HEK293 (cell line): ENCODE measurements at regions not wholly inside any gene's neighbourhood (a gene's known extent, or its start where the extent isn't known, plus 50 kb on each side); places are given as distances from the start of the nearest gene placed in this dataset.

Source experiments
- CTCF ChIA-PET: fragments of 350-600 bp; formaldehyde crosslinking; extraction: SDS; loops from one replicate; lab custom pipeline; 2021; ENCODE audit warnings: antibody characterized with exemption; lab: Yijun Ruan, JAX
- POLR2A ChIA-PET: fragments of 300-600 bp; formaldehyde crosslinking; extraction: SDS; loops from one replicate; lab custom pipeline; 2020; ENCODE audit warnings: antibody characterized with exemption, inconsistent platforms; lab: Yijun Ruan, JAX
- H3K27ac ChIP-seq: fragments of 200-500 bp; sonication (Bioruptor generic); 2 replicates; pipeline ENCODE4 v1.5.1; 2014; ENCODE audit warnings: low read depth, low read length, control low read depth, inconsistent platforms; ENCODE audit errors: extremely low read depth
- H3K36me3 ChIP-seq, 2 experiments: fragments of 200-500 bp in 1 of 2; sonication (Bioruptor generic) in 1 of 2; 1 replicate in 1 of 2; 2 replicates in 1 of 2; pipeline ENCODE4 v1.5.1; 2014 to 2017; ENCODE audit warnings: inconsistent platforms in 2 of 2, low read length in 2 of 2; ENCODE audit not compliant: control insufficient read depth in 2 of 2, insufficient read depth in 1 of 2
- H3K4me1 ChIP-seq: fragments of 200-500 bp; sonication (Bioruptor generic); 2 replicates; pipeline ENCODE4 v1.5.1; 2014; ENCODE audit warnings: mild to moderate bottlenecking, low read length, inconsistent platforms; ENCODE audit not compliant: control insufficient read depth, insufficient read depth
- H3K4me3 ChIP-seq: 2 replicates; pipeline ENCODE4 v1.5.1; 2011; ENCODE audit warnings: low read depth, mild to moderate bottlenecking, control low read depth, low read length, moderate library complexity
- H3K9me3 ChIP-seq: fragments of 200-500 bp; sonication (Bioruptor generic); 2 replicates; pipeline ENCODE4 v1.5.1; 2014; ENCODE audit warnings: low read depth, low read length, inconsistent platforms; ENCODE audit not compliant: control insufficient read depth, insufficient read depth
- GLIS1 ChIP-seq: fragments of 450-650 bp; formaldehyde crosslinking; IDR thresholded peaks from 2 replicates; pipeline ENCODE4 v1.5.1; 2016; ENCODE audit warnings: missing biosample characterization, missing genetic modification characterization
- HOXA7 ChIP-seq: sonication (generic); formaldehyde crosslinking; IDR thresholded peaks from 2 replicates; pipeline ENCODE4 v1.8.1; 2022; ENCODE audit warnings: missing genetic modification reagents, borderline replicate concordance
- HOXD13 ChIP-seq: sonication (generic); formaldehyde crosslinking; IDR thresholded peaks from 2 replicates; pipeline ENCODE4 v1.8.0; 2022; ENCODE audit warnings: missing genetic modification reagents, borderline replicate concordance
- WT1 ChIP-seq: fragments of 450-650 bp; formaldehyde crosslinking; IDR thresholded peaks from 2 replicates; pipeline ENCODE4 v1.5.1; 2016; ENCODE audit warnings: missing biosample characterization, missing genetic modification characterization
- ZBTB49 ChIP-seq: fragments of 450-650 bp; formaldehyde crosslinking; IDR thresholded peaks from 2 replicates; pipeline ENCODE4 v1.5.1; 2016; ENCODE audit warnings: missing biosample characterization, missing genetic modification characterization, low read depth
- ZFP69B ChIP-seq: fragments of 450-650 bp; formaldehyde crosslinking; IDR thresholded peaks from 2 replicates; pipeline ENCODE4 v1.5.1; 2016; ENCODE audit warnings: missing biosample characterization, missing genetic modification characterization
- ZNF16 ChIP-seq: fragments of 450-650 bp; formaldehyde crosslinking; IDR thresholded peaks from 2 replicates; pipeline ENCODE4 v1.5.1; 2016; ENCODE audit warnings: low read depth, missing biosample characterization, missing genetic modification characterization
- ZNF426 ChIP-seq: fragments of 450-650 bp; formaldehyde crosslinking; IDR thresholded peaks from 2 replicates; pipeline ENCODE4 v1.5.1; 2017; ENCODE audit warnings: missing biosample characterization, missing genetic modification characterization, mild to moderate bottlenecking, inconsistent platforms, moderate library complexity
- ZNF571 ChIP-seq: fragments of 450-650 bp; formaldehyde crosslinking; IDR thresholded peaks from 2 replicates; pipeline ENCODE4 v1.5.0; 2017; ENCODE audit warnings: missing biosample characterization, missing genetic modification characterization
- ZNF626 ChIP-seq: fragments of 450-650 bp; sonication (Bioruptor Pico); formaldehyde crosslinking; IDR thresholded peaks from 2 replicates; pipeline ENCODE4 v1.5.1; 2018; ENCODE audit warnings: missing biosample characterization, missing genetic modification characterization, inconsistent platforms
- ZNF654 ChIP-seq: fragments of 450-650 bp; formaldehyde crosslinking; IDR thresholded peaks from 2 replicates; pipeline ENCODE4 v1.5.1; 2016; ENCODE audit warnings: low read depth, missing biosample characterization, missing genetic modification characterization
- ZSCAN23 ChIP-seq: fragments of 450-650 bp; formaldehyde crosslinking; IDR thresholded peaks from 2 replicates; pipeline ENCODE4 v1.5.1; 2016; ENCODE audit warnings: missing biosample characterization, missing genetic modification characterization
- TF ChIP-seq, protein P1 (sequence below): fragments of 450-650 bp; formaldehyde crosslinking; conservative IDR thresholded peaks from 2 replicates; pipeline ENCODE4 v1.5.1; 2016; ENCODE audit warnings: low read depth, missing biosample characterization, missing genetic modification characterization
- TF ChIP-seq, protein P2 (sequence below): fragments of 450-650 bp; formaldehyde crosslinking; conservative IDR thresholded peaks from 2 replicates; pipeline ENCODE4 v1.5.1; 2016; ENCODE audit warnings: low read depth, missing biosample characterization, missing genetic modification characterization

- TF ChIP-seq ZNF571 (tag by site-specific recombination), result no peak
- no peak for TF ChIP-seq HOXA7
Observed at GRCh38 chr4:83708500-83709175, 172.7 kb downstream of the GPAT3 start (continued).

DNA sequence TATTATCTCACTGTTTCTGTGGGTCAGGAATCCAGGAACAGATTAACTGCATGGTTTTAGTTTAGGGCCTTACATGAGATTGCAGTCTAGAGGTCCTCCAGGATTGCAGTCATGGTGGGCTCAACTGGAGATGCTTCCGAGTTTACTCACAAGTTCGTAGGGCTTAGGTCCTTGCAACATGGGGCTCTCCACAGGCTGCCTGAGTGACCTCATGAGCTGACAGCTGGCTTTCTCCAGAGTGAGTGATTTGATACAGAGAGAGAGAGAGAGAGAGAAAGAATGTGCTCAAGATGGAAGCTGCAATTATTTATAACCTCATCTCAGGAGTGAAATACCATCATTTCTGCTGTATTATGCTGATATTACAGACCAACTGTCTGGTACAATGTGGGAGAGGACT lies 168.9 kb downstream of the GPAT3 start:
- CTCF ChIA-PET, result interaction anchor here (0.6 kb wide), 1 partner anchor 66 kb away, joined by 3 read pairs; no protein-coding TSS in a partner anchor
- no peaks in the 10 kb centered on the region for H3K4me1 ChIP-seq
- H3K27ac ChIP-seq, result no peak overlapping the region
- no peaks in the 10 kb centered on the region for H3K36me3 ChIP-seq
- no peak for TF ChIP-seq ZNF426 (tag by site-specific recombination)
- TF ChIP-seq ZNF16 (tag by site-specific recombination), result no peak
- TF ChIP-seq, protein P1, sequence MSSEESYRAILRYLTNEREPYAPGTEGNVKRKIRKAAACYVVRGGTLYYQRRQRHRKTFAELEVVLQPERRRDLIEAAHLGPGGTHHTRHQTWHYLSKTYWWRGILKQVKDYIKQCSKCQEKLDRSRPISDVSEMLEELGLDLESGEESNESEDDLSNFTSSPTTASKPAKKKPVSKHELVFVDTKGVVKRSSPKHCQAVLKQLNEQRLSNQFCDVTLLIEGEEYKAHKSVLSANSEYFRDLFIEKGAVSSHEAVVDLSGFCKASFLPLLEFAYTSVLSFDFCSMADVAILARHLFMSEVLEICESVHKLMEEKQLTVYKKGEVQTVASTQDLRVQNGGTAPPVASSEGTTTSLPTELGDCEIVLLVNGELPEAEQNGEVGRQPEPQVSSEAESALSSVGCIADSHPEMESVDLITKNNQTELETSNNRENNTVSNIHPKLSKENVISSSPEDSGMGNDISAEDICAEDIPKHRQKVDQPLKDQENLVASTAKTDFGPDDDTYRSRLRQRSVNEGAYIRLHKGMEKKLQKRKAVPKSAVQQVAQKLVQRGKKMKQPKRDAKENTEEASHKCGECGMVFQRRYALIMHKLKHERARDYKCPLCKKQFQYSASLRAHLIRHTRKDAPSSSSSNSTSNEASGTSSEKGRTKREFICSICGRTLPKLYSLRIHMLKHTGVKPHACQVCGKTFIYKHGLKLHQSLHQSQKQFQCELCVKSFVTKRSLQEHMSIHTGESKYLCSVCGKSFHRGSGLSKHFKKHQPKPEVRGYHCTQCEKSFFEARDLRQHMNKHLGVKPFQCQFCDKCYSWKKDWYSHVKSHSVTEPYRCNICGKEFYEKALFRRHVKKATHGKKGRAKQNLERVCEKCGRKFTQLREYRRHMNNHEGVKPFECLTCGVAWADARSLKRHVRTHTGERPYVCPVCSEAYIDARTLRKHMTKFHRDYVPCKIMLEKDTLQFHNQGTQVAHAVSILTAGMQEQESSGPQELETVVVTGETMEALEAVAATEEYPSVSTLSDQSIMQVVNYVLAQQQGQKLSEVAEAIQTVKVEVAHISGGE (tag by site-specific recombination), result no peak
- TF ChIP-seq ZBTB49 (tag by site-specific recombination), result no peak
- TF ChIP-seq, protein P2, sequence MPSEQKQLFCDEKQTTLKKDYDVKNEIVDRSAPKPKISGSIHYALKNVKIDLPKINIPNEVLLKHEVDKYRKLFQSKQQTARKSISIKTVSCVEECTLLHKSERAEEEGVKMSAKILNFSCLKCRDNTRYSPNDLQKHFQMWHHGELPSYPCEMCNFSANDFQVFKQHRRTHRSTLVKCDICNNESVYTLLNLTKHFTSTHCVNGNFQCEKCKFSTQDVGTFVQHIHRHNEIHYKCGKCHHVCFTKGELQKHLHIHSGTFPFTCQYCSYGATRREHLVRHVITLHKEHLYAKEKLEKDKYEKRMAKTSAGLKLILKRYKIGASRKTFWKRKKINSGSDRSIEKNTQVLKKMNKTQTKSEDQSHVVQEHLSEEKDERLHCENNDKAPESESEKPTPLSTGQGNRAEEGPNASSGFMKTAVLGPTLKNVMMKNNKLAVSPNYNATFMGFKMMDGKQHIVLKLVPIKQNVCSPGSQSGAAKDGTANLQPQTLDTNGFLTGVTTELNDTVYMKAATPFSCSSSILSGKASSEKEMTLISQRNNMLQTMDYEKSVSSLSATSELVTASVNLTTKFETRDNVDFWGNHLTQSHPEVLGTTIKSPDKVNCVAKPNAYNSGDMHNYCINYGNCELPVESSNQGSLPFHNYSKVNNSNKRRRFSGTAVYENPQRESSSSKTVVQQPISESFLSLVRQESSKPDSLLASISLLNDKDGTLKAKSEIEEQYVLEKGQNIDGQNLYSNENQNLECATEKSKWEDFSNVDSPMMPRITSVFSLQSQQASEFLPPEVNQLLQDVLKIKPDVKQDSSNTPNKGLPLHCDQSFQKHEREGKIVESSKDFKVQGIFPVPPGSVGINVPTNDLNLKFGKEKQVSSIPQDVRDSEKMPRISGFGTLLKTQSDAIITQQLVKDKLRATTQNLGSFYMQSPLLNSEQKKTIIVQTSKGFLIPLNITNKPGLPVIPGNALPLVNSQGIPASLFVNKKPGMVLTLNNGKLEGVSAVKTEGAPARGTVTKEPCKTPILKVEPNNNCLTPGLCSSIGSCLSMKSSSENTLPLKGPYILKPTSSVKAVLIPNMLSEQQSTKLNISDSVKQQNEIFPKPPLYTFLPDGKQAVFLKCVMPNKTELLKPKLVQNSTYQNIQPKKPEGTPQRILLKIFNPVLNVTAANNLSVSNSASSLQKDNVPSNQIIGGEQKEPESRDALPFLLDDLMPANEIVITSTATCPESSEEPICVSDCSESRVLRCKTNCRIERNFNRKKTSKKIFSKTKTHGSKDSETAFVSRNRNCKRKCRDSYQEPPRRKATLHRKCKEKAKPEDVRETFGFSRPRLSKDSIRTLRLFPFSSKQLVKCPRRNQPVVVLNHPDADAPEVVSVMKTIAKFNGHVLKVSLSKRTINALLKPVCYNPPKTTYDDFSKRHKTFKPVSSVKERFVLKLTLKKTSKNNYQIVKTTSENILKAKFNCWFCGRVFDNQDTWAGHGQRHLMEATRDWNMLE (tag by site-specific recombination), result no peak
- no peak for TF ChIP-seq ZNF654 (tag by site-specific recombination)
- TF ChIP-seq ZFP69B, result no peak
- TF ChIP-seq HOXD13, result no peak
- TF ChIP-seq ZSCAN23 (tag by site-specific recombination), result no peak
- no peak for TF ChIP-seq WT1 (tag by site-specific recombination)
- TF ChIP-seq ZNF626, result no peak
- no peak for TF ChIP-seq GLIS1 (tag by site-specific recombination)
- no peaks in the 10 kb centered on the region for H3K9me3 ChIP-seq
- H3K4me3 ChIP-seq, result no peak overlapping the region
- POLR2A ChIA-PET, result no interaction called here
